MM.1S (cell line): ENCODE measurements at regions not wholly inside any gene's neighbourhood (a gene's known extent, or its start where the extent isn't known, plus 50 kb on each side); places are given as distances from the start of the nearest gene placed in this dataset.

ENCODE experiments used
- DNase-seq: peaks from one replicate; pipeline ENCODE4 v3.0.0-alpha.2; 2015
- H2AFZ ChIP-seq: fragments of 300-600 bp; sonication (generic); 2 replicates; pipeline ENCODE4 v1.6.0; 2016; ENCODE audit warnings: antibody characterized with exemption, low read length
- H3F3A ChIP-seq: fragments of 300-600 bp; sonication (generic); 2 replicates; pipeline ENCODE4 v1.6.1; 2016; ENCODE audit warnings: mild to moderate bottlenecking, antibody characterized with exemption, low read length, moderate library complexity, mixed read lengths; ENCODE audit not compliant: insufficient read depth
- H3K27ac ChIP-seq: fragments of 300-600 bp; sonication (generic); 2 replicates; pipeline ENCODE4 v1.5.1; 2016; ENCODE audit warnings: mild to moderate bottlenecking, low read length
- H3K27me3 ChIP-seq: fragments of 300-600 bp; sonication (generic); replicated peaks from 2 replicates; pipeline ENCODE4 v1.6.0; 2016; ENCODE audit warnings: low read length; ENCODE audit not compliant: insufficient read depth
- H3K36me3 ChIP-seq: fragments of 300-600 bp; sonication (generic); replicated peaks from 2 replicates; pipeline ENCODE4 v1.6.1; 2016; ENCODE audit warnings: mild to moderate bottlenecking, low read length, mixed read lengths; ENCODE audit not compliant: insufficient read depth
- H3K4me1 ChIP-seq: fragments of 300-600 bp; sonication (generic); 2 replicates; pipeline ENCODE4 v1.6.1; 2016; ENCODE audit warnings: low read length, mixed read lengths
- H3K4me2 ChIP-seq: fragments of 300-600 bp; sonication (generic); 2 replicates; pipeline ENCODE4 v1.6.0; 2016; ENCODE audit warnings: low read depth, low read length
- H3K4me3 ChIP-seq: fragments of 300-600 bp; sonication (generic); 2 replicates; pipeline ENCODE4 v1.5.1; 2016; ENCODE audit warnings: low read length, mixed read lengths
- H3K79me2 ChIP-seq: fragments of 300-600 bp; sonication (generic); 2 replicates; pipeline ENCODE4 v1.6.1; 2016; ENCODE audit warnings: mixed run types, low read length, mixed read lengths
- H3K9ac ChIP-seq: fragments of 300-600 bp; sonication (generic); 2 replicates; pipeline ENCODE4 v1.6.1; 2016; ENCODE audit warnings: low read length, mixed read lengths
- H3K9me2 ChIP-seq: fragments of 300-600 bp; sonication (generic); replicated peaks from 2 replicates; pipeline ENCODE4 v1.6.1; 2016; ENCODE audit warnings: mild to moderate bottlenecking, low read length, mixed read lengths; ENCODE audit not compliant: insufficient read depth
- H3K9me3 ChIP-seq: fragments of 300-600 bp; sonication (generic); replicated peaks from 2 replicates; pipeline ENCODE4 v1.6.1; 2016; ENCODE audit warnings: mild to moderate bottlenecking, low read length, mixed read lengths; ENCODE audit not compliant: insufficient read depth
- H4K20me1 ChIP-seq: fragments of 300-600 bp; sonication (generic); 2 replicates; pipeline ENCODE4 v1.6.1; 2016; ENCODE audit warnings: mild to moderate bottlenecking, low read length, moderate library complexity, mixed read lengths; ENCODE audit not compliant: insufficient read depth
- EZH2 ChIP-seq: fragments of 300-600 bp; sonication (generic); optimal IDR thresholded peaks from 2 replicates; pipeline ENCODE3; 2017; ENCODE audit warnings: low read depth, mild to moderate bottlenecking, antibody characterized with exemption, low read length, mixed read lengths
- EZH2phosphoT487 ChIP-seq: fragments of 300-600 bp; sonication (generic); IDR thresholded peaks from 2 replicates; pipeline ENCODE4 v1.6.1; 2018; ENCODE audit warnings: antibody characterized with exemption, low read length
- TF ChIP-seq, protein P1 (sequence below): fragments of 300-600 bp; sonication (generic); IDR thresholded peaks from 2 replicates; pipeline ENCODE4 v1.5.1; 2016; ENCODE audit warnings: antibody characterized with exemption, low read length, mixed read lengths

DNA sequence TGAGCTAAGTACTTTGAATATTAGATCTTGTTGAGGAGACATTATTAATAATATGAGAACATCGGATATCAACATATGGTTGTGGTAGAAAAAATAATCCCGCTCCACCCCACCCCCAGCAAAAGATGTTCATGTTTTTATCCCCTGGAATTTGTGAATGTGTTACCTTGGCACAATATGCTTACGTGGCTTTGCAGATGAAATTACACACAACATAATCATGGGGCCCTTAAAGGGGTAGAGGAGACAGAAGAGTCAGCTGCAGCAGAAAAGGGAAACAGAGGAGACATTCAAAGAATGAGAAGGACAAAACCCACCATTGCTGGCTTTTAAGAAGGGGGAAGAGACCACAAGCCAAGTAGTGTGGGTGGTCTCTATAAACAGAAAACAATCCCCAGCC is 104.1 kb downstream of the SEC16B start:
- Histone ChIP-seq H3K4me2 (no peak overlapping the region), H3K9ac (no peak overlapping the region), H3K4me1 (no peaks in the 10 kb centered on the region), H3K79me2 (no peaks in the 10 kb centered on the region), H3K9me2 (no peaks in the 10 kb centered on the region), H2AFZ (no peak overlapping the region), H3K36me3 (no peaks in the 10 kb centered on the region), H4K20me1 (no peaks in the 10 kb centered on the region), H3K27ac (no peak overlapping the region), H3K27me3 (no peaks in the 10 kb centered on the region), H3K9me3 (no peaks in the 10 kb centered on the region; the same call in 1 of the 2 replicates), H3K4me3 (no peak overlapping the region), H3F3A (no peaks in the 10 kb centered on the region)
- no peak for DNase-seq
- no peak for TF ChIP-seq EZH2
- no peak for TF ChIP-seq EZH2phosphoT487
- TF ChIP-seq, protein P1, sequence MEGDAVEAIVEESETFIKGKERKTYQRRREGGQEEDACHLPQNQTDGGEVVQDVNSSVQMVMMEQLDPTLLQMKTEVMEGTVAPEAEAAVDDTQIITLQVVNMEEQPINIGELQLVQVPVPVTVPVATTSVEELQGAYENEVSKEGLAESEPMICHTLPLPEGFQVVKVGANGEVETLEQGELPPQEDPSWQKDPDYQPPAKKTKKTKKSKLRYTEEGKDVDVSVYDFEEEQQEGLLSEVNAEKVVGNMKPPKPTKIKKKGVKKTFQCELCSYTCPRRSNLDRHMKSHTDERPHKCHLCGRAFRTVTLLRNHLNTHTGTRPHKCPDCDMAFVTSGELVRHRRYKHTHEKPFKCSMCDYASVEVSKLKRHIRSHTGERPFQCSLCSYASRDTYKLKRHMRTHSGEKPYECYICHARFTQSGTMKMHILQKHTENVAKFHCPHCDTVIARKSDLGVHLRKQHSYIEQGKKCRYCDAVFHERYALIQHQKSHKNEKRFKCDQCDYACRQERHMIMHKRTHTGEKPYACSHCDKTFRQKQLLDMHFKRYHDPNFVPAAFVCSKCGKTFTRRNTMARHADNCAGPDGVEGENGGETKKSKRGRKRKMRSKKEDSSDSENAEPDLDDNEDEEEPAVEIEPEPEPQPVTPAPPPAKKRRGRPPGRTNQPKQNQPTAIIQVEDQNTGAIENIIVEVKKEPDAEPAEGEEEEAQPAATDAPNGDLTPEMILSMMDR: no peak

DNA sequence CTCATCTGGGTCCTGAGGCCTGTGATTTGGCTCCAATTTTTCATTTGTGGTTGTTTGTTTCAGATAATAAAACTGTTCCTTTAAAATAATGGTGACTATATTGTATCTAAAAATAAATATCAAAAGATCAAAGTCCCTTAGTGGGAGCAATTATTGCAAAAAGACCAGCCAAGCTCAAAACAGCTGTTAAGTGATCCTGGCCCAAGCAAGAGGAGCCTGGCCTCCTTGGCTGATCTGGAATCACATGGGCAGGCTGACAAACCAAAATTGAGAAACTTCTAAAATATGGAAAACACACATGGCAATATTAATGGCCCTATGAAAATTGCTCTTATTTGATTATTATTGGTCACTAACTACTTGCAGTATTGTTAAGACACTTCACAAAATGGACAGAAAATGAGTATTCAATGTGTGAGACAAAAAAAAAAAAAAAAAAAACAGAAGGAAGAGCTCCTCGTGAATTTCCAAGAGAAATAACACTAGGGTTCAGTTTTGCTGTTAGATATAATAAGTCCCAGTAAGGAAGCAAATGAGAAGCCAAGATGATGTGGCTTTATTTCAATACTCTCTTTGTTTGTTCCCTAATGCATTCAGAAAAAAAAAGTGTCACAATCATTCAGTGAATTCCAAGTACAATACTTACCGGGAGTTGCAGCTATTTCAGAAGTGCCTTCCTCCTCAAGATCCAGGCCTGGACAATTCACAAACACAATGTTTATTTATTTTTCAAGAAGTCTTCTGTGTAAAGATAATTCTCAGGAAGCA is 105.1 kb downstream of the SEC16B start:
- H3K9me2 ChIP-seq: no peaks in the 10 kb centered on the region
- TF ChIP-seq EZH2 (no peak), EZH2phosphoT487 (no peak)
- TF ChIP-seq, protein P1: no peak

DNA sequence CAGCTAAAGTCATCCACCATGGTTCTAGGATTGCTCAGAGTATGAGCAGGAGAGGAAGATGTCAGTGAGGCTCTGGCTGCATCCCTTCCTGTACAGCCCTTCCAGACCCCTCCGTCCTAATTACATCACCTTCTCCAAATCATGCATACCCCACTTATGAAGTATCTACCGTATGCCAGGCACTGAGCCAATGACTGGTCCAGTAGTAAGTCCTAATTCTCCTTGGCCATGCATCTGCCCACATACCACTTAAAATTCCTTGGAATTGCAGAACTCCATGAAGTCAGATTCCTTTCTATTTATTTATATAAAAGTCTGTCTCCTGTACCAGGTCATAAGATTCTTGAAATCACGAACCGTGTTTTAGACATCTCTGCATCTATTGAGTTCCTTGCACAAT is 106.1 kb downstream of the SEC16B start:
- Histone ChIP-seq H3K79me2 (no peaks in the 10 kb centered on the region), H3K27ac (no peak overlapping the region), H3K36me3 (no peaks in the 10 kb centered on the region), H2AFZ (no peak overlapping the region), H3K9me2 (no peaks in the 10 kb centered on the region), H4K20me1 (no peaks in the 10 kb centered on the region), H3F3A (no peaks in the 10 kb centered on the region), H3K27me3 (no peaks in the 10 kb centered on the region), H3K9ac (no peak overlapping the region), H3K9me3 (no peaks in the 10 kb centered on the region; the same call in 1 of the 2 replicates), H3K4me3 (no peak overlapping the region), H3K4me2 (no peak overlapping the region), H3K4me1 (no peaks in the 10 kb centered on the region)
- DNase-seq: no peak
- TF ChIP-seq, protein P1: no peak
- TF ChIP-seq EZH2phosphoT487 (no peak), EZH2 (no peak)

More for the DNA sequence above, 105.1 kb downstream of the SEC16B start:
- Histone ChIP-seq H4K20me1 (no peaks in the 10 kb centered on the region), H3K4me3 (no peak overlapping the region), H3K27ac (no peak overlapping the region), H3K79me2 (no peaks in the 10 kb centered on the region), H3K36me3 (no peaks in the 10 kb centered on the region), H3K9me3 (no peaks in the 10 kb centered on the region; the same call in 1 of the 2 replicates), H3K4me2 (no peak overlapping the region), H2AFZ (no peak overlapping the region), H3K9ac (no peak overlapping the region), H3K27me3 (no peaks in the 10 kb centered on the region), H3F3A (no peaks in the 10 kb centered on the region), H3K4me1 (no peaks in the 10 kb centered on the region)
- no peak for DNase-seq
